ENCODE measurements at regions not wholly inside any gene's neighbourhood (a gene's known extent, or its start where the extent isn't known, plus 50 kb on each side); places are given as distances from the start of the nearest gene placed in this dataset.

DNA sequence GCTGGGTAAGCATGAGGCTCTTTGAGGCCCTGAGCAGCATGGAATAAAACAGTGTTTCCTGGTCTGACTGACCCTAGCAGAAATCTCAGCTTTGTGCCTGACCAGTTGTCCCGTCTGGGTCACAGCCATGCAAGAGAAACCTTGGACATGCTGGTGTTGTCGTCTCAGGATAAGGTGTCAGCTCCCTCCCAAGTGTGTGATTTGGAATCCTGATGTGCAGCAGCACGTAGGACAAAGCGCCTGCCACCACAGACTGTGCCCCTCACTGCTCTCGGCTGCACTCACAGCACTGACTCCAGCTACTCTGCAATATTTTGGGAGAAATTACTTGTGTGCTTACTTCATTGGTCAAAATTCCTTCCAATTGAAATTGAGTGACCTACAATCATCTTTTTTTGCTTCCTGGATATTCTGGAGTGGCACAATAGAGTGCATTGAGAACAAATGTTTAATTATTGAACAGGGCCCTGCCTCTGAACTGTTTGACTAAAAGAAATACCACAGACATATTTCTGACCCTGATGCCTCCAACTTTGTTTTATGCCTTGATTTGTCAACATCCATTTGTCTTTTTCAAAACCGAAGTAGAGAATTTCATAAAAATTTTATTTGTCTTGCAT, 352.4 kb downstream of the SOCS6 start:
- Mint-ChIP-seq H3K36me3 (ENCODE audit: low read depth) (no peaks in the 10 kb centered on the region), H3K27ac (no peak overlapping the region), H3K4me1 (no peaks in the 10 kb centered on the region), H3K4me3 (no peak overlapping the region), H3K9me3 (no peaks in the 10 kb centered on the region), H3K27me3 (ENCODE audit: low read depth) (no peaks in the 10 kb centered on the region)
- TF ChIP-seq, protein P1, sequence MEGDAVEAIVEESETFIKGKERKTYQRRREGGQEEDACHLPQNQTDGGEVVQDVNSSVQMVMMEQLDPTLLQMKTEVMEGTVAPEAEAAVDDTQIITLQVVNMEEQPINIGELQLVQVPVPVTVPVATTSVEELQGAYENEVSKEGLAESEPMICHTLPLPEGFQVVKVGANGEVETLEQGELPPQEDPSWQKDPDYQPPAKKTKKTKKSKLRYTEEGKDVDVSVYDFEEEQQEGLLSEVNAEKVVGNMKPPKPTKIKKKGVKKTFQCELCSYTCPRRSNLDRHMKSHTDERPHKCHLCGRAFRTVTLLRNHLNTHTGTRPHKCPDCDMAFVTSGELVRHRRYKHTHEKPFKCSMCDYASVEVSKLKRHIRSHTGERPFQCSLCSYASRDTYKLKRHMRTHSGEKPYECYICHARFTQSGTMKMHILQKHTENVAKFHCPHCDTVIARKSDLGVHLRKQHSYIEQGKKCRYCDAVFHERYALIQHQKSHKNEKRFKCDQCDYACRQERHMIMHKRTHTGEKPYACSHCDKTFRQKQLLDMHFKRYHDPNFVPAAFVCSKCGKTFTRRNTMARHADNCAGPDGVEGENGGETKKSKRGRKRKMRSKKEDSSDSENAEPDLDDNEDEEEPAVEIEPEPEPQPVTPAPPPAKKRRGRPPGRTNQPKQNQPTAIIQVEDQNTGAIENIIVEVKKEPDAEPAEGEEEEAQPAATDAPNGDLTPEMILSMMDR (IDR thresholded peaks at IDR 0.05; ENCODE audit: unreplicated experiment in 3 of 3), result no peak

DNA sequence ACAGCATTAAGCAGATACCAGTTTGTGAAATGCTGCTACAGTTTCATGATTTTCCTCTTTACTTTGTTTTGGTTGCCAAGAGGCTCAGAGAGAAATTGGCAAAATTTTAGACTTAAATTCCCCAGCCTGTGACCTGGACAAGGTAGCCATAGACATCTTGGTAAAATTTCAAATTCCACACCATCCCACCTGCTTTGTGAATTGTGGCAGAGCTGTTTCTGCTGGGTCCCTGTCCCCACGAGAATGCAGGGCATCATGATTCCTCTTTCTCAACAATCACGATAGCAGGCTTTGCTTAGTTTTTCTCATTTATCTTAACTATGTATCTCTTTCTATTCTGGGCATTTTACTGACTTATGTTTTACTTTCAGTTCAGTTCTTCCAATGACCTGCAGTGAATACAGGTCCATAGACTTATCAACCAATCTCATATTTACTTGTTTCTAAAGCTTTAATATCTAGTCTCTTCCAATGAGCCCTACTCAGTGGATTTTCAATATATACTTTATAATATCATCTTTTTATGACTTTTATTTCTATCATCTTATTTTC, 351.6 kb downstream of the SOCS6 start:
- H3K27me3 Mint-ChIP-seq (ENCODE audit: low read depth), result no peaks in the 10 kb centered on the region
- H3K9me3 Mint-ChIP-seq, result no peaks in the 10 kb centered on the region
- no peak overlapping the region for H3K27ac Mint-ChIP-seq
- H3K36me3 Mint-ChIP-seq (ENCODE audit: low read depth), result no peaks in the 10 kb centered on the region
- H3K4me3 Mint-ChIP-seq, result no peak overlapping the region
- no peaks in the 10 kb centered on the region for H3K4me1 Mint-ChIP-seq
- TF ChIP-seq, protein P1 (IDR thresholded peaks at IDR 0.05; ENCODE audit: unreplicated experiment in 3 of 3), result no peak

DNA sequence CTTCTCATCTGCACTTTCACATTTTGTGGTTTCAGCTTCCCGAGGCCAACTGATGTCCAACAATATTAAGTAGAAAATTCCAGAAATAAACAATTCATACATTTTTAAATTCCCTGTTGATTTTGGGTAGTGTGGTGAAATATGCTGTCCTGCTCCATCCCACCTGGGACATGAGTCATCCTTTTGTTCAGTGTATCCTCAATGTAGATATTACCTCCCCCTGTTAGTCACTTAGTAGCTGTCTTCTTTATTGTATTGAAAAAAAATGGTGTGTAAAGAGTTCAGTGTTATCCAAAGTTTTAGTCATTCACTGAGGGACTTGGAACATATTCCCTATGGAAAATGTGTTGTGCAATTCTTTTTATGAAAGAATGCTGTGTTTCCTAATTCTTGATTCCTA, 348.1 kb downstream of the SOCS6 start:
- Mint-ChIP-seq H3K27ac (no peak overlapping the region), H3K4me1 (no peaks in the 10 kb centered on the region), H3K4me3 (no peak overlapping the region), H3K27me3 (ENCODE audit: low read depth) (no peaks in the 10 kb centered on the region), H3K36me3 (ENCODE audit: low read depth) (no peaks in the 10 kb centered on the region), H3K9me3 (no peaks in the 10 kb centered on the region)
- TF ChIP-seq, protein P1 (IDR thresholded peaks at IDR 0.05; ENCODE audit: unreplicated experiment in 3 of 3), result no peak

DNA sequence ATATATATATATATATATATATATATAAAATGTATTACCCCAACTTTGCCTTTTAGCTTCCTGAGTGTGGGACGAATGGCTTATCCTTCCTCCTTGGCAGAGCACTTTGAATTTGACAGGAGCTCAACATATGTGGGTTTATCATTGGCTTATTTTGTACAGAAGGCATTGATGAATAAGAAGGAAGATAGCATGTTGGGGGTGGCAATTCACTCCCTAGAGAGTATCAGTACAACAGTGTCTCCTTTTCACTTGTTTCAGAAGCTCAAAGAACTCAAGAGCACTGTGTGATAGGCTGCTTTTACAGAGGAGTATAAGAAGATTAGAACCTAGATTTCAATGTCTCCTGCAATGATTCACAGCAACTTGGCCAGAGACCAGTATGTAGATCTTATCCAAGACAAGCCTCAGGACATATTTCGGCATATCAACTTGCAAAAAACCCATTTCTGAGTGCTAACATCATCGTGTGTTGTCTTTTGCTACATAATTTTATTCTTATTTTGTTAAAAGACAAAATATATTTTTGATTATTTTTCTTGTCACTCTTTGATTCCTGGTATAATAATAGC, 345.8 kb downstream of the SOCS6 start:
- Mint-ChIP-seq H3K4me3 (no peak overlapping the region), H3K9me3 (no peaks in the 10 kb centered on the region), H3K4me1 (no peaks in the 10 kb centered on the region), H3K27ac (no peak overlapping the region), H3K36me3 (ENCODE audit: low read depth) (no peaks in the 10 kb centered on the region), H3K27me3 (ENCODE audit: low read depth) (no peaks in the 10 kb centered on the region)
- TF ChIP-seq, protein P1 (IDR thresholded peaks at IDR 0.05; ENCODE audit: unreplicated experiment in 3 of 3), result no peak

DNA sequence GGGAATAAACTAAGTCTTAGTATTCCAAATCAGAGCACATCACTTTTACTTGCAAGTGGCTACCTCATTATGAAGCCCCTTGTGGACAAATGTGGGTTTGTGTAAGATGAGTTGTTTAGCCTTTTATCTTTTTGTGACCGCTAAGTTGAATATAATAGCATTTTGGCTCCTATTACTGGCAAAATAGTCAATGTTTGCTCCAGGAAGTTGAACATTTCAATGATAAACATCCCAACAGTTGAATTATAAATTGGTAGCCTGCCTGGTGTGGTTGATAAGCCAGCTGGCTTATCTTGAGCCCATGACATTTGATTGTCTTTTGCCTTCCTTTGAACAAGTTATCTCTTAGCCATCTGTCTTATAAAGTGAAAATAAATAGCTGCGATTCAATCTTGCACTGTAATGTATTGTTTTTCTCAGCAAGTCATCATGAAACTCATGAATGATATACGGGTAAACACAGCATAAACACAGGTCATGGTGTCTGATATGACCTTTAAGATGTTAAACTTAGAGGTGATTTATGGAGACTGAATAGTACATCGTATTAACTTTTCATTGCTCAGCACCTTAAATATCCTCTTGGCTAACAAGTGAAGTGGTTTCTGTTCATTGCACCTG, 338.4 kb downstream of the SOCS6 start:
- H3K36me3 Mint-ChIP-seq (ENCODE audit: low read depth), result no peaks in the 10 kb centered on the region
- TF ChIP-seq, protein P1 (IDR thresholded peaks at IDR 0.05; ENCODE audit: unreplicated experiment in 3 of 3), result no peak
- H3K27ac Mint-ChIP-seq, result no peak overlapping the region
- H3K27me3 Mint-ChIP-seq (ENCODE audit: low read depth), result no peaks in the 10 kb centered on the region
- no peaks in the 10 kb centered on the region for H3K9me3 Mint-ChIP-seq
- no peaks in the 10 kb centered on the region for H3K4me1 Mint-ChIP-seq
- no peak overlapping the region for H3K4me3 Mint-ChIP-seq
